Fibroblast of skin of back (primary cell): ENCODE measurements at regions not wholly inside any gene's neighbourhood (a gene's known extent, or its start where the extent isn't known, plus 50 kb on each side); places are given as distances from the start of the nearest gene placed in this dataset.

Source experiments
- DNase-seq: peaks from one replicate; pipeline ENCODE4 v3.0.0-alpha.2; 2013

- no peak for DNase-seq
Observed at GRCh38 chr14:22337521-22337920, 251.5 kb downstream of the DAD1 start.

GRCh38 chr14:22336031-22336430 lies 253.0 kb downstream of the DAD1 start:
- no peak for DNase-seq

GRCh38 chr14:22334627-22335026 lies 254.4 kb downstream of the DAD1 start:
- DNase-seq, result no peak

GRCh38 chr14:22334275-22334577 lies 254.8 kb downstream of the DAD1 start:
- DNase-seq, result no peak

- peak; percentile 32 for DNase-seq
Observed at GRCh38 chr14:22333422-22334274, 255.4 kb downstream of the DAD1 start.

GRCh38 chr14:22332686-22333421 lies 256.2 kb downstream of the DAD1 start:
- DNase-seq, result no peak

GRCh38 chr14:22329371-22329770 lies 259.7 kb downstream of the DAD1 start:
- DNase-seq, result no peak

GRCh38 chr14:22325676-22326400 lies 263.2 kb downstream of the DAD1 start:
- no peak for DNase-seq

GRCh38 chr14:22320362-22320750 lies 268.7 kb downstream of the DAD1 start:
- DNase-seq, result no peak

- DNase-seq, result peak; percentile 57
Observed at GRCh38 chr14:22319526-22320361, 269.3 kb downstream of the DAD1 start.

GRCh38 chr14:22318951-22319350 lies 270.1 kb downstream of the DAD1 start:
- DNase-seq, result no peak

GRCh38 chr14:22316473-22316872 lies 272.6 kb downstream of the DAD1 start:
- no peak for DNase-seq

GRCh38 chr14:22315336-22315735 lies 273.7 kb downstream of the DAD1 start:
- no peak for DNase-seq

- DNase-seq, result peak; percentile 64
Observed at GRCh38 chr14:22314183-22314820, 274.7 kb downstream of the DAD1 start.

- DNase-seq, result peak; percentile 51
Observed at GRCh38 chr14:22313172-22313801, 275.7 kb downstream of the DAD1 start.

- DNase-seq, result no peak
Observed at GRCh38 chr14:22311636-22312035, 277.4 kb downstream of the DAD1 start.

- peak; percentile 8 for DNase-seq
Observed at GRCh38 chr14:22305607-22306006, 283.4 kb downstream of the DAD1 start.

- DNase-seq, result no peak
Observed at GRCh38 chr14:22304326-22304725, 284.7 kb downstream of the DAD1 start.

GRCh38 chr14:22303589-22304195 lies 285.3 kb downstream of the DAD1 start:
- DNase-seq, result peak; percentile 17

GRCh38 chr14:22300646-22301045 lies 288.4 kb downstream of the DAD1 start:
- peak; percentile 41 for DNase-seq

GRCh38 chr14:22297376-22297775 lies 291.6 kb downstream of the DAD1 start:
- no peak for DNase-seq
